ENCODE measurements at regions not wholly inside any gene's neighbourhood (a gene's known extent, or its start where the extent isn't known, plus 50 kb on each side); places are given as distances from the start of the nearest gene placed in this dataset.

- H3K9me2 ChIP-seq (ENCODE audit: insufficient read depth, low read length) = no peaks in the 10 kb centered on the region
- no peak overlapping the region for H3K4me3 ChIP-seq (ENCODE audit: low read length)
- no peak overlapping the region for H3K27ac ChIP-seq (ENCODE audit: low read length)
- no peaks in the 10 kb centered on the region for H4K20me1 ChIP-seq (ENCODE audit: insufficient read depth)
- TF ChIP-seq REST (IDR thresholded peaks at IDR 0.05; ENCODE audit: borderline replicate concordance) (no peak), POLR2AphosphoS5 (IDR thresholded peaks at IDR 0.05) (no peak), EZH2 (IDR thresholded peaks at IDR 0.05; ENCODE audit: borderline replicate concordance, insufficient read depth, low read length, poor library complexity, severe bottlenecking) (no peak), RAD21 (conservative IDR thresholded peaks at IDR 0.05) (no peak), CTCF (IDR thresholded peaks at IDR 0.05; ENCODE audit: poor library complexity, severe bottlenecking) (no peak), EP300 (conservative IDR thresholded peaks at IDR 0.05; ENCODE audit: poor library complexity, severe bottlenecking) (no peak), SMC3 (conservative IDR thresholded peaks at IDR 0.05; ENCODE audit: poor library complexity) (no peak), MXI1 (conservative IDR thresholded peaks at IDR 0.05; ENCODE audit: poor library complexity, severe bottlenecking) (no peak), TAF1 (IDR thresholded peaks at IDR 0.05; ENCODE audit: low read depth) (no peak)
- no peaks in the 10 kb centered on the region for H3K79me2 ChIP-seq (replicated peaks; ENCODE audit: insufficient read depth, low read length)
- no peak overlapping the region for H3K4me2 ChIP-seq (ENCODE audit: low read length)
- H3K36me3 ChIP-seq (ENCODE audit: insufficient read depth, low read length) = no peaks in the 10 kb centered on the region
- H3K9ac ChIP-seq (ENCODE audit: low read length) = no peak overlapping the region
- no peaks in the 10 kb centered on the region for H3K9me3 ChIP-seq (ENCODE audit: low read length)
- no peaks in the 10 kb centered on the region for H3F3A ChIP-seq (ENCODE audit: insufficient read depth, low read length, poor library complexity, severe bottlenecking)
- no peak overlapping the region for H2AFZ ChIP-seq (ENCODE audit: low read depth, low read length)
- no peaks in the 10 kb centered on the region for H3K27me3 ChIP-seq (ENCODE audit: insufficient read depth, low read depth, low read length)
These were observed 465.0 kb downstream of the MTRR start for GRCh38 chr5:8333977-8334376.

- Histone ChIP-seq H3F3A (ENCODE audit: insufficient read depth, low read length, poor library complexity, severe bottlenecking) (no peaks in the 10 kb centered on the region), H3K9ac (ENCODE audit: low read length) (no peak overlapping the region), H3K4me3 (ENCODE audit: low read length) (no peak overlapping the region), H3K36me3 (ENCODE audit: insufficient read depth, low read length) (no peaks in the 10 kb centered on the region), H3K27ac (ENCODE audit: low read length) (no peak overlapping the region), H3K27me3 (ENCODE audit: insufficient read depth, low read depth, low read length) (no peaks in the 10 kb centered on the region), H3K4me2 (ENCODE audit: low read length) (no peak overlapping the region), H3K79me2 (replicated peaks; ENCODE audit: insufficient read depth, low read length) (no peaks in the 10 kb centered on the region), H3K9me3 (ENCODE audit: low read length) (peaks cover 4% of the 10 kb centered on the region), H3K9me2 (ENCODE audit: insufficient read depth, low read length) (no peaks in the 10 kb centered on the region), H2AFZ (ENCODE audit: low read depth, low read length) (no peak overlapping the region), H4K20me1 (ENCODE audit: insufficient read depth) (no peaks in the 10 kb centered on the region)
- no peak for TF ChIP-seq MXI1 (conservative IDR thresholded peaks at IDR 0.05; ENCODE audit: poor library complexity, severe bottlenecking)
- no peak for TF ChIP-seq TAF1 (IDR thresholded peaks at IDR 0.05; ENCODE audit: low read depth)
- no peak for TF ChIP-seq SMC3 (conservative IDR thresholded peaks at IDR 0.05; ENCODE audit: poor library complexity)
- no peak for TF ChIP-seq REST (IDR thresholded peaks at IDR 0.05; ENCODE audit: borderline replicate concordance)
These were observed 471.3 kb downstream of the MTRR start for GRCh38 chr5:8340261-8340660.

Measured in neural cell (in vitro differentiated cells).